ENCODE measurements at regions not wholly inside any gene's neighbourhood (a gene's known extent, or its start where the extent isn't known, plus 50 kb on each side); places are given as distances from the start of the nearest gene placed in this dataset.

DNA sequence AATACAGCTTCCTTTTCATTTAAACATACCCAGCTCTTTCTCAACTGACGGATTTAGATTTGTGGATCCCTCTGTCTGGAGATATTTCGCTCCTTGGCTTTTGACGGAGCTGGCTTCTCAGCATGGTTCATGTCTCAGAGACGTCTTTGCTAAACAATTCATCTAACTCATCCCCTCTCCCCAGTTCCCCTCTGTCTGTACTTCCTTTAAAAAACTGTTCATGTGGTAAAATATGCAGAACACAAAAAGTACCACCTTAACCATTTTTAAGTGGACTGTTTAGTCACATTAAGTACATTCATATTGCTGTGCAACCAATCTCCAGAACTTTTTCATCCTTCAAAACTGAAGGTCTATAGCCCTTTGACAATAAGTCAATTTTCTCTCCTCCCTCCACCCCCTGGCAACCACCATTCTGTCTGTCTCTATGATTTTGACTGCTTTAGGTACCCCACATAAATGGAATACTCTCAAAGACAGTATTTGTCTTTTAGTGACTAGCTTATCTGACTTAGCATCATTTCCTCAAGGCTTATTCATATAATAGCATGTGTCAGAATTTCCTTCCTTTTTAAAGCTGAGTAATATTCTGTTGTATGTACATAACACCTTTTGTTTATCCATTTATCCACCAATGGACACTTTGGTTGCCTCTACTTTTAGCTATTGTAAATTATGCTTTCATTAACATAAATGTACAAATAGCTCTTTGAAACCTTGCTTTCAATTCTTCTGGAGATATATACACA, 399.8 kb upstream of the SOX5 start:
- TF ChIP-seq EP300 (IDR thresholded peaks at IDR 0.05) (no peak), CTCF (IDR thresholded peaks at IDR 0.05) (no peak)

Data from stomach (tissue), 4 donors.